Stimulated activated CD8-positive, alpha-beta memory T cell treated with anti-CD3 and anti-CD28 coated beads, Interleukin-2, amount 100 ng/mL, for 1 hour (primary cell): ENCODE measurements at regions not wholly inside any gene's neighbourhood (a gene's known extent, or its start where the extent isn't known, plus 50 kb on each side); places are given as distances from the start of the nearest gene placed in this dataset.

Experiments used
- DNase-seq, 2 donors: peaks; one replicate each; pipeline ENCODE4 v3.0.0-alpha.2; 2020; ENCODE audit warnings: low read depth in 2 of 2

- no peak for DNase-seq
Measured at GRCh38 chr2:3062476-3063260, 314.9 kb downstream of the EIPR1 start.

GRCh38 chr2:3060049-3060448 is 317.6 kb downstream of the EIPR1 start:
- no peak for DNase-seq

GRCh38 chr2:3059141-3059925 is 318.3 kb downstream of the EIPR1 start:
- no peak for DNase-seq

- DNase-seq, result no peak
Measured at GRCh38 chr2:3054066-3054465, 323.6 kb downstream of the EIPR1 start.

GRCh38 chr2:3051266-3051665 is 326.4 kb downstream of the EIPR1 start:
- no peak for DNase-seq

GRCh38 chr2:3046170-3046865 is 331.3 kb downstream of the EIPR1 start:
- no peak for DNase-seq

- DNase-seq, result no peak
Measured at GRCh38 chr2:3045318-3045921, 332.2 kb downstream of the EIPR1 start.

GRCh38 chr2:3044587-3045317 is 332.9 kb downstream of the EIPR1 start:
- DNase-seq, result no peak

- no peak for DNase-seq
Measured at GRCh38 chr2:3043726-3044125, 333.9 kb downstream of the EIPR1 start.

- DNase-seq, result no peak
Measured at GRCh38 chr2:3042601-3043585, 334.7 kb downstream of the EIPR1 start.

GRCh38 chr2:3041841-3042600 is 335.6 kb downstream of the EIPR1 start:
- no peak for DNase-seq

GRCh38 chr2:3041246-3041645 is 336.4 kb downstream of the EIPR1 start:
- no peak for DNase-seq

GRCh38 chr2:3040496-3041140 is 337.0 kb downstream of the EIPR1 start:
- DNase-seq, result no peak

GRCh38 chr2:3040066-3040428 is 337.6 kb downstream of the EIPR1 start:
- DNase-seq, result no peak

GRCh38 chr2:3039188-3040065 is 338.2 kb downstream of the EIPR1 start:
- DNase-seq, result no peak

GRCh38 chr2:3038636-3039035 is 339.0 kb downstream of the EIPR1 start:
- DNase-seq, result no peak

- no peak for DNase-seq
Measured at GRCh38 chr2:3037196-3038194, 340.1 kb downstream of the EIPR1 start.
